ENCODE measurements at regions not wholly inside any gene's neighbourhood (a gene's known extent, or its start where the extent isn't known, plus 50 kb on each side); places are given as distances from the start of the nearest gene placed in this dataset.

DNA sequence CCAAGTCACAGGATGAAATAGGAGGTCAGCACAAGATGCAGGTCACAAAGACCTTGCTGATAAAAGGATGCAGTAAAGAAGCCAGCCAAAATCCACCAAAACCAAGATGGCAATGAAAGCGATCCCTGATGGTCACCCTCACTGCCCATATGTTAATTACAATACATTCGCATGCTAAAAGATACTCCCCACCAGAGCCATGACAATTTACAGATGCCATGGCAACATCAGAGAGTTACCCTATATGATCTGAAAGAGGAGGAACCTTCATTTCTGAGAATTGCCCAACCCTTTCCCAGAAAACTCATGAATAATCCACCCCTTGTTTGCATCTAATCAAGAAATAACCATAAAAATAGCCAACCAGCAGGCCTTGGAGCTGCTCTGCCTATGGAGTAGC, 709.8 kb downstream of the METTL4 start:
- TF ChIP-seq CTCF (IDR thresholded peaks at IDR 0.05; ENCODE audit: low read depth, low read length) (no peak), MAX (IDR thresholded peaks at IDR 0.05; ENCODE audit: low read depth, low read length) (no peak), POLR2A (IDR thresholded peaks at IDR 0.05; ENCODE audit: extremely low read depth, insufficient read length) (no peak)
